PFSK-1 (cell line): ENCODE measurements at regions not wholly inside any gene's neighbourhood (a gene's known extent, or its start where the extent isn't known, plus 50 kb on each side); places are given as distances from the start of the nearest gene placed in this dataset.

ENCODE experiments used
- POLR2AphosphoS5 ChIP-seq: IDR thresholded peaks from 2 replicates; pipeline ENCODE4 v1.6.1; 2012; ENCODE audit warnings: low read depth, mild to moderate bottlenecking, control low read depth, low read length, moderate library complexity
- SIN3A ChIP-seq: IDR thresholded peaks from 2 replicates; pipeline ENCODE4 v1.6.1; 2012; ENCODE audit warnings: mild to moderate bottlenecking, low read length, moderate library complexity, borderline replicate concordance; ENCODE audit not compliant: insufficient read depth
- TAF1 ChIP-seq: IDR thresholded peaks from 2 replicates; pipeline ENCODE4 v1.6.1; 2012; ENCODE audit warnings: low read length, control low read depth, borderline replicate concordance; ENCODE audit not compliant: insufficient read depth
- TF ChIP-seq, protein P1 (sequence below), 2 experiments: IDR thresholded peaks; 2 replicates each; pipeline versions ENCODE4 v1.6.1 to v1.8.0; 2011 to 2012; ENCODE audit warnings: low read depth in 2 of 2, low read length in 2 of 2, control low read depth in 1 of 2, inconsistent platforms in 1 of 2, mild to moderate bottlenecking in 1 of 2, moderate library complexity in 1 of 2; ENCODE audit not compliant: insufficient read depth in 1 of 2

DNA sequence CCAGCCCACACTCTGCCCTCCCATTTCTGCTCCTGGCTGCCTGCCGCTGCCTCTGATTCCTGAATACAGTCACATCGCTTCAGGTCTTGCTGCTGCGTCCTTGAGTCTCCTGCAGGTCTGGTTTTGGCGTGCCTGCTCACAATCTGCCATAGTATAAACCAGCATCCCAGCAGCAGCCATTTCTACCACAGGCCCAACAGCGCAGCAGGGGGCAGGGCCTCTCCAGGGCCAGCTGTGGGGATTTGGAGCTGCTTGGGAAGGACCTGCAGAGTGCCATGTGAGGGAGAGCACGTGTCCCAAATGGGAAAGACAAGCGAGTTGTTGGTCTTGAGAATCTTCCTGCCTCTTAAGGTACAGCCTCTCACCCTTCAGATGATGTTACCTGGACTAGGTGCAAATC is 398.3 kb upstream of the PPP2R3A start:
- TF ChIP-seq, protein P1, sequence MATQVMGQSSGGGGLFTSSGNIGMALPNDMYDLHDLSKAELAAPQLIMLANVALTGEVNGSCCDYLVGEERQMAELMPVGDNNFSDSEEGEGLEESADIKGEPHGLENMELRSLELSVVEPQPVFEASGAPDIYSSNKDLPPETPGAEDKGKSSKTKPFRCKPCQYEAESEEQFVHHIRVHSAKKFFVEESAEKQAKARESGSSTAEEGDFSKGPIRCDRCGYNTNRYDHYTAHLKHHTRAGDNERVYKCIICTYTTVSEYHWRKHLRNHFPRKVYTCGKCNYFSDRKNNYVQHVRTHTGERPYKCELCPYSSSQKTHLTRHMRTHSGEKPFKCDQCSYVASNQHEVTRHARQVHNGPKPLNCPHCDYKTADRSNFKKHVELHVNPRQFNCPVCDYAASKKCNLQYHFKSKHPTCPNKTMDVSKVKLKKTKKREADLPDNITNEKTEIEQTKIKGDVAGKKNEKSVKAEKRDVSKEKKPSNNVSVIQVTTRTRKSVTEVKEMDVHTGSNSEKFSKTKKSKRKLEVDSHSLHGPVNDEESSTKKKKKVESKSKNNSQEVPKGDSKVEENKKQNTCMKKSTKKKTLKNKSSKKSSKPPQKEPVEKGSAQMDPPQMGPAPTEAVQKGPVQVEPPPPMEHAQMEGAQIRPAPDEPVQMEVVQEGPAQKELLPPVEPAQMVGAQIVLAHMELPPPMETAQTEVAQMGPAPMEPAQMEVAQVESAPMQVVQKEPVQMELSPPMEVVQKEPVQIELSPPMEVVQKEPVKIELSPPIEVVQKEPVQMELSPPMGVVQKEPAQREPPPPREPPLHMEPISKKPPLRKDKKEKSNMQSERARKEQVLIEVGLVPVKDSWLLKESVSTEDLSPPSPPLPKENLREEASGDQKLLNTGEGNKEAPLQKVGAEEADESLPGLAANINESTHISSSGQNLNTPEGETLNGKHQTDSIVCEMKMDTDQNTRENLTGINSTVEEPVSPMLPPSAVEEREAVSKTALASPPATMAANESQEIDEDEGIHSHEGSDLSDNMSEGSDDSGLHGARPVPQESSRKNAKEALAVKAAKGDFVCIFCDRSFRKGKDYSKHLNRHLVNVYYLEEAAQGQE (IDR thresholded peaks at IDR 0.05; ENCODE audit: insufficient read depth in 1 of 2, low read depth in 2 of 2, low read length in 2 of 2): no peak
- no peak for TF ChIP-seq POLR2AphosphoS5
- TF ChIP-seq TAF1: no peak
- TF ChIP-seq SIN3A: no peak
